ENCODE measurements at regions not wholly inside any gene's neighbourhood (a gene's known extent, or its start where the extent isn't known, plus 50 kb on each side); places are given as distances from the start of the nearest gene placed in this dataset.

GRCh38 chr14:39868949-39869348, 436.7 kb upstream of the FBXO33 start:
- H3K4me3 Mint-ChIP-seq: no peak overlapping the region
- intact Hi-C loops (cut with micrococcal nuclease): no loop called here
- DNase-seq (no peak), ATAC-seq (no peak)
- CTCF ChIA-PET: no interaction called here
- TF ChIP-seq CTCF (IDR thresholded peaks at IDR 0.05): no peak
- no peak overlapping the region for H3K27ac Mint-ChIP-seq
- no peaks in the 10 kb centered on the region for H3K27me3 Mint-ChIP-seq
- no peaks in the 10 kb centered on the region for H3K4me1 Mint-ChIP-seq (ENCODE audit: low read depth)
- no peaks in the 10 kb centered on the region for H3K36me3 Mint-ChIP-seq (ENCODE audit: low read depth)
- H3K9me3 Mint-ChIP-seq: peaks cover 3% of the 10 kb centered on the region
- POLR2A ChIA-PET: no interaction called here

- no peaks in the 10 kb centered on the region for H3K36me3 Mint-ChIP-seq (ENCODE audit: low read depth)
- no peak overlapping the region for H3K4me3 Mint-ChIP-seq
- CTCF ChIA-PET: no interaction called here
- TF ChIP-seq CTCF (IDR thresholded peaks at IDR 0.05): no peak
- no peak for DNase-seq
- H3K27me3 Mint-ChIP-seq: no peaks in the 10 kb centered on the region
- POLR2A ChIA-PET: no interaction called here
- H3K9me3 Mint-ChIP-seq: peaks cover 4% of the 10 kb centered on the region
- H3K27ac Mint-ChIP-seq: no peak overlapping the region
- ATAC-seq: no peak
- intact Hi-C loops (cut with micrococcal nuclease): no loop called here
- H3K4me1 Mint-ChIP-seq (ENCODE audit: low read depth): no peaks in the 10 kb centered on the region
Measured at GRCh38 chr14:39868251-39868650, 436.0 kb upstream of the FBXO33 start.

GRCh38 chr14:39863441-39863840, 431.2 kb upstream of the FBXO33 start:
- H3K27ac Mint-ChIP-seq: no peak overlapping the region
- DNase-seq: no peak
- peaks cover 4% of the 10 kb centered on the region for H3K9me3 Mint-ChIP-seq
- no peaks in the 10 kb centered on the region for H3K4me1 Mint-ChIP-seq (ENCODE audit: low read depth)
- ATAC-seq: no peak
- no peak for TF ChIP-seq CTCF (IDR thresholded peaks at IDR 0.05)
- CTCF ChIA-PET: no interaction called here
- H3K27me3 Mint-ChIP-seq: no peaks in the 10 kb centered on the region
- H3K36me3 Mint-ChIP-seq (ENCODE audit: low read depth): no peaks in the 10 kb centered on the region
- POLR2A ChIA-PET: no interaction called here
- no peak overlapping the region for H3K4me3 Mint-ChIP-seq
- intact Hi-C loops (cut with micrococcal nuclease): no loop called here

- no peak for DNase-seq
- ATAC-seq: no peak
- Mint-ChIP-seq H3K27ac (no peak overlapping the region), H3K9me3 (peaks cover 4% of the 10 kb centered on the region), H3K4me1 (ENCODE audit: low read depth) (no peaks in the 10 kb centered on the region), H3K4me3 (no peak overlapping the region), H3K27me3 (no peaks in the 10 kb centered on the region), H3K36me3 (ENCODE audit: low read depth) (no peaks in the 10 kb centered on the region)
- CTCF ChIA-PET: no interaction called here
- POLR2A ChIA-PET: no interaction called here
- TF ChIP-seq CTCF (IDR thresholded peaks at IDR 0.05): no peak
- intact Hi-C loops (cut with micrococcal nuclease): no loop called here
Measured at GRCh38 chr14:39861696-39862095, 429.5 kb upstream of the FBXO33 start.

- H3K9me3 Mint-ChIP-seq: peaks cover 4% of the 10 kb centered on the region
- POLR2A ChIA-PET: no interaction called here
- intact Hi-C loops (cut with micrococcal nuclease): no loop called here
- no peak overlapping the region for H3K4me3 Mint-ChIP-seq
- TF ChIP-seq CTCF (IDR thresholded peaks at IDR 0.05): no peak
- no peak overlapping the region for H3K27ac Mint-ChIP-seq
- no peaks in the 10 kb centered on the region for H3K27me3 Mint-ChIP-seq
- DNase-seq (no peak), ATAC-seq (no peak)
- no peaks in the 10 kb centered on the region for H3K4me1 Mint-ChIP-seq (ENCODE audit: low read depth)
- CTCF ChIA-PET: no interaction called here
- H3K36me3 Mint-ChIP-seq (ENCODE audit: low read depth): no peaks in the 10 kb centered on the region
Measured at GRCh38 chr14:39861229-39861600, 429.0 kb upstream of the FBXO33 start.
